Activated T-helper 17 cell treated with anti-CD3 and anti-CD28 coated beads, Interleukin-2, amount 50 U/mL, for 72 hours (primary cell): ENCODE measurements at regions not wholly inside any gene's neighbourhood (a gene's known extent, or its start where the extent isn't known, plus 50 kb on each side); places are given as distances from the start of the nearest gene placed in this dataset.

Source experiments
- ATAC-seq: fragments of 150-1000 bp; cut with Tn5 transposase; replicated peaks from 2 replicates; pipeline ENCODE4 v1.10.0; 2021; ENCODE audit warnings: mild to moderate bottlenecking, moderate library complexity
- H3K27ac Mint-ChIP-seq: one replicate; pipeline ENCODE4 v1.8.0; 2022; ENCODE audit warnings: mixed read lengths
- H3K27me3 Mint-ChIP-seq: one replicate; pipeline ENCODE4 v1.8.0; 2022; ENCODE audit warnings: mixed read lengths
- H3K36me3 Mint-ChIP-seq: one replicate; pipeline ENCODE4 v1.8.0; 2022; ENCODE audit warnings: low read depth, mild to moderate bottlenecking, mixed read lengths
- H3K4me1 Mint-ChIP-seq: one replicate; pipeline ENCODE4 v1.8.0; 2022; ENCODE audit warnings: mixed read lengths
- H3K4me3 Mint-ChIP-seq: one replicate; pipeline ENCODE4 v1.8.0; 2022; ENCODE audit warnings: mild to moderate bottlenecking, mixed read lengths
- H3K9me3 Mint-ChIP-seq: one replicate; pipeline ENCODE4 v1.8.0; 2022; ENCODE audit warnings: mixed read lengths

GRCh38 chr6:33921745-33922144 lies 117.9 kb upstream of the MLN start:
- Mint-ChIP-seq H3K27me3 (no peaks in the 10 kb centered on the region), H3K4me1 (no peaks in the 10 kb centered on the region), H3K27ac (no peak overlapping the region), H3K4me3 (no peak overlapping the region), H3K9me3 (no peaks in the 10 kb centered on the region), H3K36me3 (no peaks in the 10 kb centered on the region)
- ATAC-seq = no peak

- Mint-ChIP-seq H3K27ac (no peak overlapping the region), H3K27me3 (no peaks in the 10 kb centered on the region), H3K9me3 (no peaks in the 10 kb centered on the region), H3K4me3 (no peak overlapping the region), H3K36me3 (no peaks in the 10 kb centered on the region), H3K4me1 (peaks cover 11% of the 10 kb centered on the region)
- ATAC-seq = no peak
Observed at GRCh38 chr6:33918175-33918695, 114.4 kb upstream of the MLN start.

- H3K9me3 Mint-ChIP-seq = no peaks in the 10 kb centered on the region
- H3K27me3 Mint-ChIP-seq = no peaks in the 10 kb centered on the region
- peak overlapping the region; percentile 67 for H3K4me3 Mint-ChIP-seq
- no peaks in the 10 kb centered on the region for H3K36me3 Mint-ChIP-seq
- ATAC-seq = no peak
- H3K27ac Mint-ChIP-seq = peak overlapping the region; percentile 68
- H3K4me1 Mint-ChIP-seq = peaks cover 13% of the 10 kb centered on the region
Observed at GRCh38 chr6:33915134-33915533, 111.3 kb upstream of the MLN start.

GRCh38 chr6:33914645-33915044 lies 110.8 kb upstream of the MLN start:
- Mint-ChIP-seq H3K4me1 (peaks cover 15% of the 10 kb centered on the region), H3K27ac (peak overlapping the region; percentile 68), H3K36me3 (no peaks in the 10 kb centered on the region), H3K27me3 (no peaks in the 10 kb centered on the region), H3K9me3 (no peaks in the 10 kb centered on the region), H3K4me3 (peak overlapping the region; percentile 67)
- ATAC-seq = peak; percentile 64

- Mint-ChIP-seq H3K27me3 (no peaks in the 10 kb centered on the region), H3K4me3 (no peak overlapping the region), H3K4me1 (peaks cover 18% of the 10 kb centered on the region), H3K36me3 (no peaks in the 10 kb centered on the region), H3K9me3 (no peaks in the 10 kb centered on the region), H3K27ac (peak overlapping the region; percentile 47)
- ATAC-seq = no peak
Observed at GRCh38 chr6:33912195-33912594, 108.4 kb upstream of the MLN start.

- ATAC-seq = no peak
- no peaks in the 10 kb centered on the region for H3K27me3 Mint-ChIP-seq
- peaks cover 25% of the 10 kb centered on the region for H3K4me1 Mint-ChIP-seq
- H3K4me3 Mint-ChIP-seq = no peak overlapping the region
- no peaks in the 10 kb centered on the region for H3K36me3 Mint-ChIP-seq
- H3K9me3 Mint-ChIP-seq = no peaks in the 10 kb centered on the region
- peak overlapping the region; percentile 47 for H3K27ac Mint-ChIP-seq
Observed at GRCh38 chr6:33911488-33911887, 107.7 kb upstream of the MLN start.

- no peak overlapping the region for H3K27ac Mint-ChIP-seq
- no peaks in the 10 kb centered on the region for H3K27me3 Mint-ChIP-seq
- ATAC-seq = no peak
- no peak overlapping the region for H3K4me3 Mint-ChIP-seq
- H3K9me3 Mint-ChIP-seq = no peaks in the 10 kb centered on the region
- H3K36me3 Mint-ChIP-seq = no peaks in the 10 kb centered on the region
- H3K4me1 Mint-ChIP-seq = peaks cover 34% of the 10 kb centered on the region
Observed at GRCh38 chr6:33910594-33910993, 106.8 kb upstream of the MLN start.

GRCh38 chr6:33909737-33910136 lies 105.9 kb upstream of the MLN start:
- Mint-ChIP-seq H3K27me3 (no peaks in the 10 kb centered on the region), H3K4me3 (no peak overlapping the region), H3K27ac (no peak overlapping the region), H3K36me3 (no peaks in the 10 kb centered on the region), H3K4me1 (peaks cover 39% of the 10 kb centered on the region), H3K9me3 (no peaks in the 10 kb centered on the region)
- no peak for ATAC-seq

- H3K9me3 Mint-ChIP-seq = no peaks in the 10 kb centered on the region
- H3K36me3 Mint-ChIP-seq = no peaks in the 10 kb centered on the region
- H3K4me3 Mint-ChIP-seq = no peak overlapping the region
- peaks cover 44% of the 10 kb centered on the region for H3K4me1 Mint-ChIP-seq
- H3K27ac Mint-ChIP-seq = no peak overlapping the region
- ATAC-seq = no peak
- H3K27me3 Mint-ChIP-seq = no peaks in the 10 kb centered on the region
Observed at GRCh38 chr6:33908025-33908424, 104.2 kb upstream of the MLN start.

- no peak overlapping the region for H3K4me3 Mint-ChIP-seq
- ATAC-seq = no peak
- no peaks in the 10 kb centered on the region for H3K27me3 Mint-ChIP-seq
- H3K27ac Mint-ChIP-seq = peak overlapping the region; percentile 72
- H3K36me3 Mint-ChIP-seq = no peaks in the 10 kb centered on the region
- H3K4me1 Mint-ChIP-seq = peaks cover 52% of the 10 kb centered on the region
- no peaks in the 10 kb centered on the region for H3K9me3 Mint-ChIP-seq
Observed at GRCh38 chr6:33907227-33907626, 103.4 kb upstream of the MLN start.

- Mint-ChIP-seq H3K36me3 (no peaks in the 10 kb centered on the region), H3K4me1 (peaks cover 59% of the 10 kb centered on the region), H3K9me3 (no peaks in the 10 kb centered on the region), H3K4me3 (peak overlapping the region; percentile 62), H3K27ac (peak overlapping the region; percentile 72), H3K27me3 (no peaks in the 10 kb centered on the region)
- ATAC-seq = no peak
Observed at GRCh38 chr6:33906439-33906838, 102.6 kb upstream of the MLN start.

- ATAC-seq = peak; percentile 43
- Mint-ChIP-seq H3K27ac (peak overlapping the region; percentile 72), H3K4me1 (peaks cover 58% of the 10 kb centered on the region), H3K36me3 (no peaks in the 10 kb centered on the region), H3K4me3 (peak overlapping the region; percentile 62), H3K9me3 (no peaks in the 10 kb centered on the region), H3K27me3 (no peaks in the 10 kb centered on the region)
Observed at GRCh38 chr6:33905071-33905609, 101.3 kb upstream of the MLN start.

- Mint-ChIP-seq H3K27ac (peak overlapping the region; percentile 72), H3K4me1 (peaks cover 56% of the 10 kb centered on the region), H3K27me3 (no peaks in the 10 kb centered on the region), H3K9me3 (no peaks in the 10 kb centered on the region), H3K4me3 (peak overlapping the region; percentile 62), H3K36me3 (no peaks in the 10 kb centered on the region)
- no peak for ATAC-seq
Observed at GRCh38 chr6:33904747-33905065, 100.9 kb upstream of the MLN start.

GRCh38 chr6:33904050-33904746 lies 100.4 kb upstream of the MLN start:
- Mint-ChIP-seq H3K9me3 (no peaks in the 10 kb centered on the region), H3K36me3 (no peaks in the 10 kb centered on the region), H3K4me3 (peak overlapping the region; percentile 62), H3K4me1 (peaks cover 56% of the 10 kb centered on the region), H3K27ac (peak overlapping the region; percentile 72), H3K27me3 (no peaks in the 10 kb centered on the region)
- peak; percentile 90 for ATAC-seq

GRCh38 chr6:33903579-33903978 lies 99.8 kb upstream of the MLN start:
- H3K4me3 Mint-ChIP-seq = peak overlapping the region; percentile 62
- H3K27me3 Mint-ChIP-seq = peaks cover 4% of the 10 kb centered on the region
- peak overlapping the region; percentile 72 for H3K27ac Mint-ChIP-seq
- no peaks in the 10 kb centered on the region for H3K9me3 Mint-ChIP-seq
- ATAC-seq = no peak
- no peaks in the 10 kb centered on the region for H3K36me3 Mint-ChIP-seq
- peaks cover 56% of the 10 kb centered on the region for H3K4me1 Mint-ChIP-seq
